ENCODE measurements at regions not wholly inside any gene's neighbourhood (a gene's known extent, or its start where the extent isn't known, plus 50 kb on each side); places are given as distances from the start of the nearest gene placed in this dataset.
"Not testable (repeated sequence)": the region's sequence is repeated elsewhere in the genome, so short reads cannot be mapped to it uniquely, and the experiment has no call there.

- no peak for DNase-seq (ENCODE audit: low read depth in 4 of 4, low spot score in 3 of 4)
Measured at GRCh38 chr16:9334103-9334502, 242.7 kb downstream of the HAPSTR1 start.

- no peak for DNase-seq (ENCODE audit: low read depth in 4 of 4, low spot score in 3 of 4)
Measured at GRCh38 chr16:9337308-9338032, 246.0 kb downstream of the HAPSTR1 start.

DNA sequence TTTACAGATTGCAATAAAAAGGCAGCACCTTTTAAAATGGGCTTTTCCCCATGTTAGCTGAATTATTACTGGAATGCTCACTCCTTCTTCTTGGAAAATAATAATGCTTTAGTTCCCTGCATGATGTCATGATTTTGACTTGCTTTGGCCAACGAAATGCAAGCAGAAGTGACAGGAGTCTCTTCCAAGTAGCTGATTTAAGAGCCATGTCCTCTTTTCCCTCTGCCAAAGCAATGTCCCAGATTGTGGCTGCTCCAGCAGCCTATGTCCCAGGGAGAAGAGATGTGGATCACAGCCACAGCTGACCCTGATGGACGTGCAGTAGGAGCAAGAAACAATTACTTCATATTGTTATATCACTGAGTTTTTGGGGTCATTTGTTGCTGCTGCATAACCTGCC, 246.6 kb downstream of the HAPSTR1 start:
- DNase-seq (ENCODE audit: low read depth in 4 of 4, low spot score in 3 of 4): no peak

- no peak for DNase-seq (ENCODE audit: low read depth in 4 of 4, low spot score in 3 of 4)
Measured at GRCh38 chr16:9338510-9338909, 247.1 kb downstream of the HAPSTR1 start.

GRCh38 chr16:9340526-9341256, 249.2 kb downstream of the HAPSTR1 start:
- no peak for DNase-seq (ENCODE audit: low read depth in 4 of 4, low spot score in 3 of 4)

GRCh38 chr16:9343276-9343675, 251.8 kb downstream of the HAPSTR1 start:
- DNase-seq (ENCODE audit: low read depth in 4 of 4, low spot score in 3 of 4): peak in 1 of 4 donors; percentile 7

DNA sequence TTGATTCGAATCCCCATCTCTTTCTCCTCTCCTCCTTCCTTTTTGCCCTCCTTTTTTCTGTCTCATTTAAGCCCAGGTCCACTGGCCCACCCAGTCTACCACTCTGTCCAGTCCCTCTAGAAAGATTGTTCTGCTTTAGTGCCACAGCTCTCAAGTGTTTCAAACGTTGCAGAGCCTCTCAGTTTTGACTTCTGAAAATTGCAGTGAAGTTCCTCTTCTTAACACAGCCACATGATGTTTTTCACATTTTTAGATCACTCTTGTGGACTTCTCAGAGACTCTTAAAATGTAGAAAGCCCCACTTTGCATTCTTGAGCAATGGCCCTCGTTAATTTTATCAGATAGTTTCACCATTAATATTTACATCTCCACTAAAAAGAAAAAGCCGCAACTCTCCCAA, 253.1 kb downstream of the HAPSTR1 start:
- DNase-seq (ENCODE audit: low read depth in 4 of 4, low spot score in 3 of 4): no peak

DNA sequence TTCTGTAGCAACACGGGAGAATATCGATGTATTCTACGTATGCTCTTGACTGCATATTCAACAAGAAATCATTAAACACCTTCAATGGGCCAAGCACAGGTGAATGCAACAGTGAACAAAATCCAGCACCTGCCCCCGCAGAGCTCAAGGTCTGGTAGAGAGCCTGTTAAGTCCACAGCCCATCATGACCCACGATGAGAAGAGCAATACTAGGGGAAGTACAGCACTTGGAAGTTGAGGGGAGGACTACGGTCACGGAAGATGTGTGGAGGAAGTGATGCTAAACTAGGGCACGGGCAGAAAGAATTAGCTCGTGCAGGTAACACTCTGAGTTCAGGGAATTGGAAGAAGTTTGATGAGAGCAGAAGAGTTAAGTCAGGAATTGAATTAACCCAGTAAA, 253.6 kb downstream of the HAPSTR1 start:
- DNase-seq (ENCODE audit: low read depth in 4 of 4, low spot score in 3 of 4): no peak

DNA sequence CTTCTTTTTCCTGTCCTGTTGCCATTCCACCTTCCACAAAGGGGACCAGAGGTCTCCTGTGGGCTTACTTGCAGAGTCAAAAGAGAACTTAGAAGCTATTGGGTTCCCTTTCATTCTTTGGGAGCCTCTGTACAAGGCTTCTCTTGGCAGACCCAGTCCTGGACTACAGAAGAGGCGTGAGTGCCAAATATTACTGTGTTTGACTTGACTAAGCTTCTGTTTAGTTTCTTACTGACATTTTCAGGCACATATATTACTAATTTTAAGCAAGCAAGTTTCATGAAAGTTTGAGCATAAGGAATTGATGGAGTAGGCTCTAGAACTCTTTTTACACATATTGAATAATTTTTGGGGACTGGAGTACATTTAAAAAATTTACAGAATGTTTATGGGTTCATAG, 254.4 kb downstream of the HAPSTR1 start:
- DNase-seq (ENCODE audit: low read depth in 4 of 4, low spot score in 3 of 4): no peak

GRCh38 chr16:9348912-9349311, 257.5 kb downstream of the HAPSTR1 start:
- no peak for DNase-seq (ENCODE audit: low read depth in 4 of 4, low spot score in 3 of 4)

DNA sequence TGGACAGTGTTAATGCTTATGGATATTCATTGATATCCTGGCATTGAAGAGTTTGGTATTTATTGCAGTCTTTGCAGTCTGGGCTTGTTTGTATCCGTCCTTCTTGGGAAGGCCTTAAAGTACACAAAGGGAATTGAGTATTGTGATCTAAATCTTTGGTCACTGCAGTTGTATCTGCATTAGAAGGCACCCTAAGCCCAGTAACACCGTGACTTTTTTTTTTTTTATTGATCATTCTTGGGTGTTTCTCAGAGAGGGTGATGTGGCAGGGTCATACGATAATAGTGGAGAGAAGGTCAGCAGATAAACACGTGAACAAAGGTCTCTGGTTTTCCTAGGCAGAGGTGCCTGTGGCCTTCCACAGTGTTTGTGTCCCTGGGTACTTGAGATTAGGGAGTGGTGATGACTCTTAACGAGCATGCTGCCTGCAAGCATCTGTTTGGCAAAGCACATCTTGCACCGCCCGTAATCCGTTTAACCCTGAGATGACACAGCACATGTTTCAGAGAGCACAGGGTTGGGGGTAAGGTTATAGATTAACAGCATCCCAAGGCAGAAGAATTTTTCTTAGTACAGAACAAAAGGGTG, 258.0 kb downstream of the HAPSTR1 start:
- DNase-seq (ENCODE audit: low read depth in 4 of 4, low spot score in 3 of 4): not testable (repeated sequence)

DNA sequence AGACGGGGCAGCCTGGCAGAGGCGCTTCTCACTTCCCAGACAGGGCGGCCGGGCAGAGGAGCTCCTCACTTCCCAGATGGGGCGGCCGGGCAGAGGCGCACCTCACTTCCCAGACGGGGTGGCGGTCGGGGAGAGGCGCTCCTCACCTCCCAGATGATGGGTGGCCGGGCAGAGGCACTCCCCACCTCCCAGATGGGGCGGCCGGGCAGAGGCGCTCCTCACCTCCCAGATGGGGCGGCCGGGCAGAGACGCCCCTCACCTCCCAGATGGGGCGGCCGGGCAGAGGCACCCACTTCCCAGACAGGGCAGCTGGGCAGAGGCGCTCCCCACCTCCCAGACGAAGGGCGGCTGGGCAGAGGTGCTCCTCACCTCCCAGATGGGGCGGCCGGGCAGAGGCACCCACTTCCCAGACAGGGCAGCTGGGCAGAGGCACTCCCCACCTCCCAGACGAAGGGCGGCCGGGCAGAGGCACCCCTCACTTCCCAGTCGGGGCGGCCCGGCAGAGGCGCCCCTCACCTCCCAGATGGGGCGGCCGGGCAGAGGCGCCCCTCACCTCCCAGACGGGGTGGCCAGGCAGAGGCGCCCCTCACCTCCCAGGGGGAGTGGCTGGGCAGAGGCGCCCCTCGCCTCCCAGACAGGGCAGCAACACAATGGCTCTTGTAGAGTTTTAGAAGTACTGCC, 258.8 kb downstream of the HAPSTR1 start:
- not testable (repeated sequence) for DNase-seq (ENCODE audit: low read depth in 4 of 4, low spot score in 3 of 4)

GRCh38 chr16:9351440-9351839, 260.0 kb downstream of the HAPSTR1 start:
- DNase-seq (ENCODE audit: low read depth in 4 of 4, low spot score in 3 of 4): no peak

GRCh38 chr16:9351841-9352434, 260.5 kb downstream of the HAPSTR1 start:
- no peak for DNase-seq (ENCODE audit: low read depth in 4 of 4, low spot score in 3 of 4)

GRCh38 chr16:9357829-9358228, 266.4 kb downstream of the HAPSTR1 start:
- no peak for DNase-seq (ENCODE audit: low read depth in 4 of 4, low spot score in 3 of 4)

GRCh38 chr16:9360075-9360474, 268.6 kb downstream of the HAPSTR1 start:
- DNase-seq (ENCODE audit: low read depth in 4 of 4, low spot score in 3 of 4): no peak

- no peak for DNase-seq (ENCODE audit: low read depth in 4 of 4, low spot score in 3 of 4)
Measured at GRCh38 chr16:9362050-9362449, 270.6 kb downstream of the HAPSTR1 start.

DNA sequence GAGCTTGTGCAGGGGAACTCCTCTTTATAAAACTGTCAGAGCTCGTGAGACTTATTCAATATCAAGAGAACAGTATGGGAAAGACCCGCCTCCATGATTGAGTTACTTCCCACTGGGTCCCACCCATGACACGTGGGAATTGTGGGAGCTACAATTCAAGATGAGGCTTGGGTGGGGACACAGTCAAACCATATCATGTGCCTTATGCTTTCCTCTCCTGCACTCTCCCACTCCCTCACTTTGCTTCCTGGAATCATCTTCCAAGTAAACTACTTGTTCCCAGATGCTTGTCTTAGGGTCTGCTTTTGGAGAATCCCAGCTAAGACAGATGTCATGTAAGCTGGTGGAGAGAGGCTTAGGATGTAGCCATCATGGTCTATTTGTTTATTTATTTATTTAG, 271.2 kb downstream of the HAPSTR1 start:
- DNase-seq (ENCODE audit: low read depth in 4 of 4, low spot score in 3 of 4): no peak

DNA sequence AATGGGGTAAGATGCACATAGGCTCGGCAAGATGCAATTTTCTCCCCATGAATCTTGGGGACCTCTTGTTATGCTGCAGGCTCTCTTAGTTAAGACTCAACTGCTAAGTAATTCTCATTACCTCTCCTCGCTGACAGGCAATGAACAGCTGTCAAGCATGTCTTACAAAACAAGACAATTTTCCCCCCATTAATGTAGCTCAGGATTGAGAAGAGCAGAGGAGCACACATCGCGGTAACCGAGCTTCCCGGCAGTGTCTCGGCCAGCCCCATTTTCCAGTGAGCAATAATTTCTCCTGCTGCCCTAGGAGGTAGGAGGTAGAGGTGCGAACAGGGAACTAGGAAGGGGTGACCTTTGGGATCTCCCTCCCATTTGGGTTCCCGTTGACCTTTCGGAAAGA, 272.1 kb downstream of the HAPSTR1 start:
- DNase-seq (ENCODE audit: low read depth in 4 of 4, low spot score in 3 of 4): no peak

DNA sequence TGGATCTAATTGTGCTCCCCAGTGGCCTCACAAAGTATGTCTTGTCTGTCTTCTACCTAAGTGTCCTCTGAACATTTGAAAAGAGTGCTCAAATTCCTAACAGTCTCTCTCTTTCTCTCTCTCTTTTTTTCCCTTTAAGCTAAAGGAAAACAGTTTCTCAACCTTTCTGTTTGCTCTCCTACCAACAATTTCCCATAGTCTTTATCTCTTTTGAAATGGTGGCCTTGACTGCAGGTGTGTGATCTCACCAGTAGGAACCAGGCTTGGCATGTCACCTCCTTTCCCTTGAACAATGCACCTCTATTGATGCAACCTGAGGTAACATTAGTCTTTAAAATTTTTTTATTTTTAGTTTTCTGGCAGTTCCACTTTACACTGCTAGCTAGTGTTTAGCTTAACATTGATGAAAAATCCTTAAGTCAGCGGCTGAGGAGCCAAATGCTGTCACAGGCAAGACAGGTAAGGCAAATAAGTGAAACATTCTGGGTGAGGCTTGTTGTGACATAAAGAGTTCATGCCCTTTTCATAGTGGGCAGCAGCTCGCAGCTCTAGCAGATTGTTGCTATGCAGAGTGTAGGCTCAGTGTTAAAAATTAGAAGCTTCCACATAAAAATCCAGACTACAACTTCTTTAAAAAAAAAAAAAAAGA, 273.4 kb downstream of the HAPSTR1 start:
- DNase-seq (ENCODE audit: low read depth in 4 of 4, low spot score in 3 of 4): no peak

- DNase-seq (ENCODE audit: low read depth in 4 of 4, low spot score in 3 of 4): no peak
Measured at GRCh38 chr16:9365370-9365728, 273.9 kb downstream of the HAPSTR1 start.
